SK-N-SH (cell line): ENCODE measurements at regions not wholly inside any gene's neighbourhood (a gene's known extent, or its start where the extent isn't known, plus 50 kb on each side); places are given as distances from the start of the nearest gene placed in this dataset.

Experiments used
- CTCF ChIP-seq: fragments of 200-600 bp; sonication (generic); IDR thresholded peaks from 2 replicates; pipeline ENCODE4 v1.6.1; 2017; ENCODE audit warnings: antibody characterized with exemption, mild to moderate bottlenecking, moderate library complexity
- EP300 ChIP-seq, 2 experiments: IDR thresholded peaks; 2 replicates each; pipeline versions ENCODE4 v1.4.0 to v1.6.1; 2012; ENCODE audit warnings: borderline replicate concordance in 1 of 2, low read depth in 1 of 2, low read length in 1 of 2
- JUND ChIP-seq: IDR thresholded peaks from 2 replicates; pipeline ENCODE4 v1.4.0; 2012
- NRF1 ChIP-seq: IDR thresholded peaks from 2 replicates; pipeline ENCODE4 v1.6.1; 2012; ENCODE audit warnings: low read depth, mild to moderate bottlenecking, low read length
- POLR2AphosphoS5 ChIP-seq: IDR thresholded peaks from 2 replicates; pipeline ENCODE4 v1.6.1; 2012; ENCODE audit warnings: low read depth, low read length
- TAF1 ChIP-seq: IDR thresholded peaks from 2 replicates; pipeline ENCODE4 v1.6.1; 2012; ENCODE audit warnings: low read depth, mild to moderate bottlenecking, low read length, moderate library complexity, borderline replicate concordance
- YY1 ChIP-seq: IDR thresholded peaks from 2 replicates; pipeline ENCODE4 v1.4.0; 2012; ENCODE audit warnings: low read depth, mild to moderate bottlenecking

DNA sequence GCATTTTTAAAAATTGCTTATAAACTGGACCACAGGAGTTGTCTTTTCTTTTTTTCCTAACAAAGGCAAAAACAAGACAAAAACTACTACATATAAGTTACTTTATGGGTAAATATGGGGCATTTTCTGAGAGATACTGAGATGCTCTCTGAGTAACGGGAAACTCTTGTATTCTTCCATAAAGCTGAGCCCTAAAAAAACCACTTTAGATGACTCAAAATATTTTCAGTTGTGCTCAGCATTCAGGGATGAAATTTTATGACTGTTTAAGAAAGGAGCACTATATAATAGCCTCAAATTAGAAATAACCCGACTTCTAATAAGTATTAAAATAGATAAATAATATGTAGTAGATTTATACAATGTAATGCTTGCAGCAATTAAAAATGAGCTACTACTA is 644.5 kb downstream of the KCTD16 start:
- TF ChIP-seq JUND (no peak), TAF1 (no peak), CTCF (no peak), YY1 (no peak), EP300 (IDR thresholded peaks at IDR 0.05; ENCODE audit: borderline replicate concordance in 1 of 2, low read depth in 1 of 2, low read length in 1 of 2) (no peak), NRF1 (no peak), POLR2AphosphoS5 (no peak)
